Stimulated activated naive CD4-positive, alpha-beta T cell treated with Interleukin-2 at 50 U/mL for 16 hours (primary cell): ENCODE measurements at regions not wholly inside any gene's neighbourhood (a gene's known extent, or its start where the extent isn't known, plus 50 kb on each side); places are given as distances from the start of the nearest gene placed in this dataset.
"Not testable (repeated sequence)": the region's sequence is repeated elsewhere in the genome, so short reads cannot be mapped to it uniquely, and the experiment has no call there.

Experiments
- DNase-seq: peaks from one replicate; lab custom pipeline; 2025; lab: John Stamatoyannopoulos, UW

- DNase-seq, result no peak
These were observed 181.9 kb upstream of the HAAO start for GRCh38 chr2:42974169-42974720.

- DNase-seq, result no peak
These were observed 181.3 kb upstream of the HAAO start for GRCh38 chr2:42973726-42974125.

GRCh38 chr2:42972933-42973516 lies 180.6 kb upstream of the HAAO start:
- DNase-seq, result not testable (repeated sequence)

- no peak for DNase-seq
These were observed 179.8 kb upstream of the HAAO start for GRCh38 chr2:42971947-42972736.

- no peak for DNase-seq
These were observed 179.0 kb upstream of the HAAO start for GRCh38 chr2:42971381-42971780.

- no peak for DNase-seq
These were observed 177.8 kb upstream of the HAAO start for GRCh38 chr2:42970151-42970550.

- no peak for DNase-seq
These were observed 177.1 kb upstream of the HAAO start for GRCh38 chr2:42969231-42970150.

GRCh38 chr2:42967959-42968674 lies 175.7 kb upstream of the HAAO start:
- no peak for DNase-seq

GRCh38 chr2:42965910-42966309 lies 173.5 kb upstream of the HAAO start:
- no peak for DNase-seq

- no peak for DNase-seq
These were observed 172.8 kb upstream of the HAAO start for GRCh38 chr2:42965196-42965595.

- DNase-seq, result no peak
These were observed 172.2 kb upstream of the HAAO start for GRCh38 chr2:42964439-42965083.

GRCh38 chr2:42963452-42964068 lies 171.2 kb upstream of the HAAO start:
- DNase-seq, result no peak

- DNase-seq, result no peak
These were observed 170.1 kb upstream of the HAAO start for GRCh38 chr2:42962508-42962953.

GRCh38 chr2:42961961-42962360 lies 169.6 kb upstream of the HAAO start:
- no peak for DNase-seq

- no peak for DNase-seq
These were observed 169.0 kb upstream of the HAAO start for GRCh38 chr2:42961385-42961811.

GRCh38 chr2:42960842-42961180 lies 168.4 kb upstream of the HAAO start:
- DNase-seq, result no peak

GRCh38 chr2:42960002-42960841 lies 167.8 kb upstream of the HAAO start:
- DNase-seq, result no peak

GRCh38 chr2:42959234-42960001 lies 167.0 kb upstream of the HAAO start:
- no peak for DNase-seq

GRCh38 chr2:42958741-42959233 lies 166.4 kb upstream of the HAAO start:
- no peak for DNase-seq
